OCI-LY3 (cell line): ENCODE measurements at regions not wholly inside any gene's neighbourhood (a gene's known extent, or its start where the extent isn't known, plus 50 kb on each side); places are given as distances from the start of the nearest gene placed in this dataset.

ENCODE experiments used
- CTCF ChIP-seq: fragments of 200-600, 300-600 bp; sonication (generic); IDR thresholded peaks from 2 replicates; pipeline ENCODE4 v1.5.1; 2014; ENCODE audit warnings: antibody characterized with exemption, low read length, low read depth
- EZH2phosphoT487 ChIP-seq: fragments of 200-600 bp; shearing (Covaris generic); IDR thresholded peaks from 2 replicates; pipeline ENCODE4 v1.6.1; 2018; ENCODE audit warnings: antibody characterized with exemption, mixed run types, low read depth

- TF ChIP-seq CTCF: no peak
- TF ChIP-seq EZH2phosphoT487: no peak
Observed at GRCh38 chr10:76644476-76644875, 993.1 kb downstream of the KCNMA1 start.
